Fibroblast of lung (primary cell): ENCODE measurements at regions not wholly inside any gene's neighbourhood (a gene's known extent, or its start where the extent isn't known, plus 50 kb on each side); places are given as distances from the start of the nearest gene placed in this dataset.

ENCODE experiments used
- EZH2 ChIP-seq: IDR thresholded peaks from 2 replicates; pipeline ENCODE4 v1.5.1; 2012; ENCODE audit warnings: low read length, control low read depth, mild to moderate bottlenecking; ENCODE audit errors: missing control alignments
- TF ChIP-seq, protein P1 (sequence below), 2 donors: IDR thresholded peaks in 1 of 2; conservative IDR thresholded peaks in 1 of 2; 1 replicate in 1 of 2; 2 replicates in 1 of 2; pipeline ENCODE4 v1.5.1; 2011 to 2012; ENCODE audit warnings: low read length in 2 of 2, control low read depth in 1 of 2, inconsistent platforms in 1 of 2, low read depth in 1 of 2, mild to moderate bottlenecking in 1 of 2

DNA sequence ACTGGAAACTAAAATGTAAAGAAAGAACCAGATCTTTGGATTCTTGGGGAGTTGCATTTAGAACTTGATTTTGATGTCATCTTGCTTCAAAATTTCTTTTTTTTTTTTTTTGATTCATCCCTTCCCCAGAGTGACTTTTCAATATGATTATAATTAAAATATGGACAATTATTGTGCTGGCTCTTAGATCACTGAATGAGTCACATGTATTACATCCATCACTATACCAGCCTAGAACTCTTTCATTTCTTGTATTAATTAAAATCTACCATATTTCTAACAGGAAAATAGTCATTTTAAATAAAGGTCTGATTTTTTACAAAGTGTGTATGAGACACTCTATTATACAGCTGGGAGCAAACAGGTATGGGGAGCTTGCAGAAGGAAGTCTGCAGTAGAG is 269.5 kb upstream of the AKR1E2 start:
- TF ChIP-seq, protein P1, sequence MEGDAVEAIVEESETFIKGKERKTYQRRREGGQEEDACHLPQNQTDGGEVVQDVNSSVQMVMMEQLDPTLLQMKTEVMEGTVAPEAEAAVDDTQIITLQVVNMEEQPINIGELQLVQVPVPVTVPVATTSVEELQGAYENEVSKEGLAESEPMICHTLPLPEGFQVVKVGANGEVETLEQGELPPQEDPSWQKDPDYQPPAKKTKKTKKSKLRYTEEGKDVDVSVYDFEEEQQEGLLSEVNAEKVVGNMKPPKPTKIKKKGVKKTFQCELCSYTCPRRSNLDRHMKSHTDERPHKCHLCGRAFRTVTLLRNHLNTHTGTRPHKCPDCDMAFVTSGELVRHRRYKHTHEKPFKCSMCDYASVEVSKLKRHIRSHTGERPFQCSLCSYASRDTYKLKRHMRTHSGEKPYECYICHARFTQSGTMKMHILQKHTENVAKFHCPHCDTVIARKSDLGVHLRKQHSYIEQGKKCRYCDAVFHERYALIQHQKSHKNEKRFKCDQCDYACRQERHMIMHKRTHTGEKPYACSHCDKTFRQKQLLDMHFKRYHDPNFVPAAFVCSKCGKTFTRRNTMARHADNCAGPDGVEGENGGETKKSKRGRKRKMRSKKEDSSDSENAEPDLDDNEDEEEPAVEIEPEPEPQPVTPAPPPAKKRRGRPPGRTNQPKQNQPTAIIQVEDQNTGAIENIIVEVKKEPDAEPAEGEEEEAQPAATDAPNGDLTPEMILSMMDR (conservative IDR thresholded peaks at IDR 0.05 in 1 of 2, IDR thresholded peaks at IDR 0.05 in 1 of 2; ENCODE audit: low read depth in 1 of 2, low read length in 2 of 2): no peak
- TF ChIP-seq EZH2: no peak
